ENCODE measurements at regions not wholly inside any gene's neighbourhood (a gene's known extent, or its start where the extent isn't known, plus 50 kb on each side); places are given as distances from the start of the nearest gene placed in this dataset.

DNA sequence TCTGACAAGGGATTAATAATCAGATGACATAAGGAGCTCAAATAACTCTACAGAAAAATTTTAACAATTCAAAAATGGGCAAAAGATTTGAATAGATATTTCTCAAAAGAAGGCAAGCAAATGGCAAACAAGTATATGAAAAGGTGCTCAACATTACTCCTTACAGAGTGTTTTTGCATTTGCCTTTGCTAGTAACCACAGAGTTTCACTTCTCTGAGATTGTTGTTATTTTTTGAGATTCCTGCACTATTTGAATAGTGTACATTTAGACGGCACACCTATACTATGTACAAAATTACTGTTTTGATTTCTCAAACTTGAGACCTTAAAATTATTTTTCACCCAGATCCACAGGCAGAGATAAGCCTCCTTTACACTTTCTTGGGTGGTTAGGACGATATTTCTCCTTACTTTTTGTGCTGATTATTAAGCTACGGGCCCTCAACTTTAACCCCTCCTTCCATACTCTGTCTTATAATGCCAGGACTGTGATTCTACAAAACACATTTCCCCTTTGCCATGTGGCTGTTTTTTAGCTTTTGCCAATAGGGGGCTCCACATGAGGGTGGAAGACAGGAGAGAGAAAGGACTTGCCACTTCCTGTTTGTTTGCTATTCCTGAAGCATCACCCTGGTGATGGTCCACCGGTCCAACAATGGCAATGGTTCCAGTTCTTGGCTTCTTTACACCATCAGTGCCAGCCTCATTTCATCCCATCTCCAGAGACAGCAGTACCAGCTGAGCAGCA lies 65.0 kb upstream of the DAP start:
- Histone ChIP-seq H3K36me3 (replicated peaks in 1 of 2; ENCODE audit: control insufficient read depth in 1 of 2, insufficient read depth in 2 of 2, low read length in 2 of 2) (no peaks in the 10 kb centered on the region), H3K27ac (ENCODE audit: low read depth in 1 of 2, low read length in 2 of 2) (no peak overlapping the region), H3K4me1 (ENCODE audit: control insufficient read depth in 1 of 2, insufficient read depth in 2 of 2, low read length in 2 of 2) (no peaks in the 10 kb centered on the region), H2AFZ (ENCODE audit: insufficient read depth, low read depth, low read length, poor library complexity, severe bottlenecking) (no peak overlapping the region), H3K79me2 (ENCODE audit: insufficient read depth, low read length) (no peaks in the 10 kb centered on the region), H3K4me2 (replicated peaks; ENCODE audit: extremely low read depth, low read length, poor library complexity, severe bottlenecking) (no peak overlapping the region), H3K4me3 (replicated peaks in 1 of 3; ENCODE audit: low read depth in 2 of 3, low read length in 3 of 3) (no peak overlapping the region), H3K9me3 (replicated peaks in 1 of 2; ENCODE audit: control insufficient read depth in 1 of 2, insufficient read depth in 1 of 2, low read length in 2 of 2) (no peaks in the 10 kb centered on the region), H3K27me3 (ENCODE audit: control insufficient read depth in 2 of 2, insufficient read depth in 2 of 2, low read length in 2 of 2) (no peaks in the 10 kb centered on the region), H4K20me1 (ENCODE audit: insufficient read depth, low read length) (no peaks in the 10 kb centered on the region), H3K9ac (ENCODE audit: insufficient read depth, low read length, poor library complexity, severe bottlenecking) (no peak overlapping the region)
- Mint-ChIP-seq H3K27me3 (ENCODE audit: low read depth in 3 of 3) (no peaks in the 10 kb centered on the region), H3K27ac (peak overlapping the region in 1 of 7 donors; percentile 63), H3K4me1 (peaks cover 9% of the 10 kb centered on the region), H3K36me3 (no peaks in the 10 kb centered on the region), H3K4me3 (no peak overlapping the region), H3K9me3 (peaks cover 0 to 1% (median 0%) of the 10 kb centered on the region in 7 donors)
- TF ChIP-seq, protein P1, sequence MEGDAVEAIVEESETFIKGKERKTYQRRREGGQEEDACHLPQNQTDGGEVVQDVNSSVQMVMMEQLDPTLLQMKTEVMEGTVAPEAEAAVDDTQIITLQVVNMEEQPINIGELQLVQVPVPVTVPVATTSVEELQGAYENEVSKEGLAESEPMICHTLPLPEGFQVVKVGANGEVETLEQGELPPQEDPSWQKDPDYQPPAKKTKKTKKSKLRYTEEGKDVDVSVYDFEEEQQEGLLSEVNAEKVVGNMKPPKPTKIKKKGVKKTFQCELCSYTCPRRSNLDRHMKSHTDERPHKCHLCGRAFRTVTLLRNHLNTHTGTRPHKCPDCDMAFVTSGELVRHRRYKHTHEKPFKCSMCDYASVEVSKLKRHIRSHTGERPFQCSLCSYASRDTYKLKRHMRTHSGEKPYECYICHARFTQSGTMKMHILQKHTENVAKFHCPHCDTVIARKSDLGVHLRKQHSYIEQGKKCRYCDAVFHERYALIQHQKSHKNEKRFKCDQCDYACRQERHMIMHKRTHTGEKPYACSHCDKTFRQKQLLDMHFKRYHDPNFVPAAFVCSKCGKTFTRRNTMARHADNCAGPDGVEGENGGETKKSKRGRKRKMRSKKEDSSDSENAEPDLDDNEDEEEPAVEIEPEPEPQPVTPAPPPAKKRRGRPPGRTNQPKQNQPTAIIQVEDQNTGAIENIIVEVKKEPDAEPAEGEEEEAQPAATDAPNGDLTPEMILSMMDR (IDR thresholded peaks at IDR 0.05), result peak; percentile 35
- intact Hi-C loops (cut with micrococcal nuclease), result no loop called here
- no CpG with 5 or more reads among the region's 4 CpGs for WGBS (ENCODE audit: insufficient coverage)
- no peak for DNase-seq

GRCh38 chr5:10812218-10812617 lies 51.2 kb upstream of the DAP start:
- DNase-seq, result no peak
- H3K36me3 Mint-ChIP-seq, result no peaks in the 10 kb centered on the region
- peaks cover 0 to 8% (median 5%) of the 10 kb centered on the region in 7 donors for H3K9me3 Mint-ChIP-seq
- H3K79me2 ChIP-seq (ENCODE audit: insufficient read depth, low read length), result no peaks in the 10 kb centered on the region
- no peaks in the 10 kb centered on the region for H4K20me1 ChIP-seq (ENCODE audit: insufficient read depth, low read length)
- TF ChIP-seq, protein P1 (IDR thresholded peaks at IDR 0.05), result no peak
- no peaks in the 10 kb centered on the region for H3K27me3 ChIP-seq (ENCODE audit: control insufficient read depth in 2 of 2, insufficient read depth in 2 of 2, low read length in 2 of 2)
- no peak overlapping the region for H3K4me3 ChIP-seq (replicated peaks in 1 of 3; ENCODE audit: low read depth in 2 of 3, low read length in 3 of 3)
- no peak overlapping the region for H2AFZ ChIP-seq (ENCODE audit: insufficient read depth, low read depth, low read length, poor library complexity, severe bottlenecking)
- H3K27me3 Mint-ChIP-seq (ENCODE audit: low read depth in 3 of 3), result peaks cover 0 to 3% (median 3%) of the 10 kb centered on the region in 3 donors
- peaks cover 13% of the 10 kb centered on the region for H3K4me1 Mint-ChIP-seq
- no peak overlapping the region for H3K27ac ChIP-seq (ENCODE audit: low read depth in 1 of 2, low read length in 2 of 2)
- H3K9ac ChIP-seq (ENCODE audit: insufficient read depth, low read length, poor library complexity, severe bottlenecking), result no peak overlapping the region
- no peaks in the 10 kb centered on the region for H3K36me3 ChIP-seq (replicated peaks in 1 of 2; ENCODE audit: control insufficient read depth in 1 of 2, insufficient read depth in 2 of 2, low read length in 2 of 2)
- no CpG with 5 or more reads among the region's 1 CpG for WGBS (ENCODE audit: insufficient coverage)
- no peak overlapping the region for H3K4me3 Mint-ChIP-seq
- H3K27ac Mint-ChIP-seq, result no peak overlapping the region
- H3K9me3 ChIP-seq (replicated peaks in 1 of 2; ENCODE audit: control insufficient read depth in 1 of 2, insufficient read depth in 1 of 2, low read length in 2 of 2), result no peaks in the 10 kb centered on the region
- H3K4me2 ChIP-seq (replicated peaks; ENCODE audit: extremely low read depth, low read length, poor library complexity, severe bottlenecking), result no peak overlapping the region
- intact Hi-C loops (cut with micrococcal nuclease), result no loop called here
- H3K4me1 ChIP-seq (ENCODE audit: control insufficient read depth in 1 of 2, insufficient read depth in 2 of 2, low read length in 2 of 2), result no peaks in the 10 kb centered on the region

Data from CD14-positive monocyte (primary cell).